Bronchial epithelial cell (primary cell): ENCODE measurements at regions not wholly inside any gene's neighbourhood (a gene's known extent, or its start where the extent isn't known, plus 50 kb on each side); places are given as distances from the start of the nearest gene placed in this dataset.
A peak's percentile ranks its signal among the peaks of the same experiment; 100 is the strongest.

Source experiments
- DNase-seq: peaks from one replicate; pipeline ENCODE4 v3.0.0-alpha.2; 2010; ENCODE audit warnings: low read depth
- FAIRE-seq: peaks from 2 replicates; lab custom pipeline; 2011; peaks lifted over from hg19 to GRCh38; lab: Jason Lieb, UNC
- H3K27me3 ChIP-seq: 2 replicates; pipeline ENCODE4 v1.5.1; 2011; ENCODE audit warnings: low read length; ENCODE audit not compliant: control insufficient read depth, insufficient read depth
- H3K36me3 ChIP-seq: 2 replicates; pipeline ENCODE4 v1.5.1; 2011; ENCODE audit warnings: low read length; ENCODE audit not compliant: control insufficient read depth, insufficient read depth
- H3K4me3 ChIP-seq: 2 replicates; pipeline ENCODE4 v1.5.1; 2011; ENCODE audit warnings: mild to moderate bottlenecking, low read depth, low read length, control low read depth
- CTCF ChIP-seq: IDR thresholded peaks from 2 replicates; pipeline ENCODE4 v1.5.1; 2011; ENCODE audit warnings: mild to moderate bottlenecking, moderate library complexity, low read length, control low read depth, inconsistent platforms; ENCODE audit not compliant: insufficient read depth, severe bottlenecking

GRCh38 chr2:12402440-12403139, 314.1 kb upstream of the TRIB2 start:
- no peak for TF ChIP-seq CTCF
- Histone ChIP-seq H3K36me3 (no peaks in the 10 kb centered on the region), H3K27me3 (no peaks in the 10 kb centered on the region), H3K4me3 (no peak overlapping the region)
- no peak for FAIRE-seq
- DNase-seq, result no peak

- H3K36me3 ChIP-seq, result no peaks in the 10 kb centered on the region
- H3K4me3 ChIP-seq, result no peak overlapping the region
- no peaks in the 10 kb centered on the region for H3K27me3 ChIP-seq
- FAIRE-seq, result no peak
- DNase-seq, result no peak
- TF ChIP-seq CTCF, result no peak
Measured at GRCh38 chr2:12404497-12404896, 312.2 kb upstream of the TRIB2 start.

- no peak for FAIRE-seq
- no peak overlapping the region for H3K4me3 ChIP-seq
- H3K27me3 ChIP-seq, result no peaks in the 10 kb centered on the region
- TF ChIP-seq CTCF, result no peak
- no peaks in the 10 kb centered on the region for H3K36me3 ChIP-seq
- DNase-seq, result no peak
Measured at GRCh38 chr2:12407160-12407559, 309.6 kb upstream of the TRIB2 start.

GRCh38 chr2:12412898-12413305, 303.8 kb upstream of the TRIB2 start:
- Histone ChIP-seq H3K36me3 (no peaks in the 10 kb centered on the region), H3K27me3 (no peaks in the 10 kb centered on the region), H3K4me3 (no peak overlapping the region)
- DNase-seq (no peak), FAIRE-seq (no peak)
- TF ChIP-seq CTCF, result no peak

GRCh38 chr2:12415536-12415935, 301.2 kb upstream of the TRIB2 start:
- Histone ChIP-seq H3K4me3 (no peak overlapping the region), H3K36me3 (no peaks in the 10 kb centered on the region), H3K27me3 (no peaks in the 10 kb centered on the region)
- no peak for FAIRE-seq
- TF ChIP-seq CTCF, result no peak
- DNase-seq, result no peak

GRCh38 chr2:12416600-12416999, 300.1 kb upstream of the TRIB2 start:
- TF ChIP-seq CTCF, result peak; percentile 44
- H3K27me3 ChIP-seq, result no peaks in the 10 kb centered on the region
- H3K4me3 ChIP-seq, result no peak overlapping the region
- DNase-seq (peak; percentile 43), FAIRE-seq (no peak)
- no peaks in the 10 kb centered on the region for H3K36me3 ChIP-seq
